HG03565 (cell line): ENCODE measurements at regions not wholly inside any gene's neighbourhood (a gene's known extent, or its start where the extent isn't known, plus 50 kb on each side); places are given as distances from the start of the nearest gene placed in this dataset.

Source experiments
- ATAC-seq: cut with Tn5 transposase; IDR thresholded peaks from one replicate; pipeline ENCODE4 v1.9.1; 2021; ENCODE audit warnings: mild to moderate bottlenecking, moderate library complexity; ENCODE audit not compliant: unreplicated experiment

- no peak for ATAC-seq
These were observed 355.4 kb upstream of the CPEB2 start for GRCh38 chr4:14646831-14647230.

- no peak for ATAC-seq
These were observed 352.2 kb upstream of the CPEB2 start for GRCh38 chr4:14650127-14650526.

DNA sequence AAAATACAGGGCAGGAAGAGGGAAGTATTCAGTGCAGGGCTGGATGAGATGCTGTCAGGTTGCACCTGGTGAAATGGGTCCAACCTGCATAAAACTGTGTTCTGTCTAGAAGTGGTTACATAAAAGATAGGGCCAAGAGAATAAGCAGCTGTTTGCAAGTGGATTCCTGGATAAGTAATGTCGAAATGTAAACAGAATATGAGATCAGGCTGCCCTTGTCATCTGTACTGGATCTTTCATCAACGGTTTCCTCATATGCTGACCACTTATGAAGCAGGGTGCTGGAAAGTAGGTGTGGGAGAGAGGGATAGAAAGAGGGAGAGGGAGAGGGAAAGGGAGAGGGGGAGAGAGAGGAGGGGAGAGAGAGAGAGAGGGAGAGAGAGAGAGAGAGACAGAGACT is 349.8 kb upstream of the CPEB2 start:
- ATAC-seq, result no peak

DNA sequence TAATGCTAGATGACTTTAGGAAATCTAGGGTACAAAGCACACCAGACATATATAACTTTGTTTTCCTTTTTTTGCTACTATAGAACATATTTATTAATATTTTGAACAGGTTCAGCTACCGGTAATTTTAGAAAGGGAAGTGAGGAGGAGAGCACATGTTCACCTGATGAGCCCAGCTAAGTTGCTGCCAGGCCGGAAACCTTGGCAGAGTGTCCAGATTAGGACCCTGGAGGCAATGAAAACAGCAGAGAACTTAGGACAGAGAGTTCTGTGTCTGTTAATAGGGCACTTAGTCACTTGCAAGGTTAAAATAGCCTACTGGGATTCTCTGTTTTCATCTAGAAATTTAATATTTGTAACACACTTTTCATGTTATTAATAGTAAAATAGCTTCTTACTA is 348.9 kb upstream of the CPEB2 start:
- ATAC-seq, result no peak

DNA sequence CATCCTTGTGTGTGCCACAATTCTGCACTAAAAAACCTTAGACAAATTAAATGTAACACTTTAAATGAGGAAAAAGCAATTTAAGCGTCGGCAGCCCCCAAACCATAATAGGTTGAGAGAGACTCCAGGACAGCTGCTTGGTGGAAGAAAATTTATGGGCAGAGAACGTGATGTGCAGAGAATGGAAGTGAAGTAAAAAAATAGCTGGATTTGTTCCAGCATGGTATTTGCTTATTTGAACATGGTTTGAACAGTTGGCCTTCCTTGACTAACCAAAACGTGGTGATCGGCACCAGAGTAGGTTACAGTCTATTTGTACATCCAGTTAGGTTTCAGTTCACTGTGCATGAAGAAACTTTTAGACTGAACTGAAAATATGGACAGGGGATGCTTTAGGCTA is 343.0 kb upstream of the CPEB2 start:
- ATAC-seq, result no peak

GRCh38 chr4:14667624-14668151 is 334.6 kb upstream of the CPEB2 start:
- ATAC-seq, result no peak

DNA sequence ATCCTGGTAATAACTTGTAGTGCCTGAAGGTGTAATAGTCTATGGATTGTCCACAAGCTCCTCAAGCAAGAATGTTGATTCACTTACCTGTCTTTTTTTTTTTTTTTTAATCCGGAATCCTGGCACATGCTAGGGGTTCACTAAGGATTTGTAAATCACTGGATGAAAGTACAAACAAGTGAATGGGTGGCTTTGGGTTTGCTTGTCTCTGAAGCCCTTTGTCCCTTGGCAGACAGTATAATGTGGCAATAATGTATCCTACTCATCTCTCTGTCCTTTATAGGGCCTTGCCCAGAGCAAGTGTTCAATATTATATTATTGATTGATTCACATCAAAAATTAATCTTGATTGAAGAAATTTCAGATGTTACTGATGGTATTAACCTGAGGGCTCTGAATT is 334.0 kb upstream of the CPEB2 start:
- ATAC-seq, result no peak

DNA sequence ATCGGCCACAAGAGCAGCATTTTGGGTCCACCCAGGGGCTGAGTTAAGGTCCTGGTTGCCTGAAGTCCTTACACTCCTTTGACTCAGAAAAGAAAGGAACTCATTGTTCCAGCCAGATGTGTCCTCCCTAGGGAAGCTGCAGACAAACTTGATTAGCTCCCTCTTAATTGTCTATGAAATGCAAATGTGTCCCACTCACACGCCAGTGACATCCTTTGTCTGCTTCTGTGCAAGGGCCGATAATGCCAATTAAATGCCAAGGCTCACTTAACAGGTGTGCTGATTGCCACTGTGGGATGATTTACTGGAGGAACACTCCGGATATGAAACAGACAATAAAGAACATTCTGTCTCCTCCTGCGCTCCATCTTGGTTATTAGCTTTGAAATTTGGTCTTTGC is 332.9 kb upstream of the CPEB2 start:
- no peak for ATAC-seq

DNA sequence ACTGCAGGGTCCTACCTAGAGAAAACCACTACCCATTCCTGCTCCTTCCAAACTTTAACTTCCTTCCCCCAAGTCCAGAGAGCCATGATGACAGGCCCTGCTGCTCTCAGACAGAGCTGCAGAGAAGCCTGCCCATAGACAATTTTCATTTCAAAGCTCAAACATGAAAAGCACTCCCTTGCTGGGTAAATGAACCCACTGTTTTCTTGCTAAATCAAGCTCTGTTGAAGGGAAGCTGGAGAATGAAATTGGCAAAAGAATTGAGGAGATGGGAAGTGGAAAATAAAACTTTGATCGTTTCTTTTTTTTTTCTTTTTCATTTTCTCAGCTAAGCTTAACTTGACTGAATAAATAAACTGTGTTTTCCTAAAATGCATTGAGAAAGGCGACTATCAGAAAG is 331.1 kb upstream of the CPEB2 start:
- ATAC-seq, result no peak

DNA sequence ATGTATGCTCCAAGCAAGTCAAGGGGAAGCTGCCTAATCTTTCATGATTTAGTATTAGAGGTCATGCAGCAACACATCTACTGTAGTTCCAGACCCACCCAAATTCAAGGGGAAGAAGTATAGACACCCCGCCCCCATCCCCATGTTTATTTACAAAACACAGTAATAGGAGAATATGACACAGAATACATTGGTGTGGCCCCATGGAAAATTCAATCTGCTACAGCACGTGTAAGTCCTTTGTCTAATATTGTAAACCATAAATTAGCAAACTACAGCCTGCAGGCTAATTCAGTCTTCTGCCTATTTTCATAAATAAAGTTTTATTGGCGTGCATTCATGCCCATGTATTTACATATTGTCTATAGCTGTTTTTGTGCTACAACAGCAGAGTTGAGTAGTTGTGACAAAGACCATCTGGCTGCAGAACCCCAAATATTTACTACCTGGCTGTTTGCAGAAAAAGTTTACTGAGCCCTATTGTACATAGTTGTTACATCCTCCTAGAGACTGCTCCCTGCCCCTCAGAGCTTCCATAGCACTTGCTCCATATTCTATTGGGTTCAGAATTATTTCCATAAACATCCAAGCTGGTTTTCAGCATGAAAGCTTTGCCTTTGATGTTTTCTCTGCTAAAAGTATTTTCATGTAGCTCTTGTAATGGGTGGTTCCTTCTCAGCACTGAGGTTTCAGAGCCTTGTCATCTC is 326.8 kb upstream of the CPEB2 start:
- no peak for ATAC-seq

DNA sequence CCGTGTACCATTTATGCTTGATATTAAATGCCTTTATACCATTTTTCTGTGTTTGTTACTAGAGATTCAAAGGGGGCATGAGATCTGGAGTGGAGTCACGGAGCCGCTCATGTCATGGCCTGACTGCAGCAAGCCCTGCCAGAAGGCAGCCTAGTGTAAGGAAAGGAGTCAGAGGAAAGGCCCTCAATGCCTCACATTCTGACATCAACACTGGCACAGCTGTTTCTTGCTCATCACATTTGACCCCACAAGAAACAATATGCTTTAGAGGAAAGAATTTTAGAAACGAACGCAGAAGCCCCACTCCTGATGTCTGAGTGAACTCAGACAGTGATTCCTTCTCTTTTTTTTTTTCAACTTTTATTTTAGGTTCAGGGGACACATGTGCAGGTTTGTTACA is 322.4 kb upstream of the CPEB2 start:
- ATAC-seq, result no peak

- no peak for ATAC-seq
These were observed 321.0 kb upstream of the CPEB2 start for GRCh38 chr4:14681330-14681729.

GRCh38 chr4:14693728-14694127 is 308.6 kb upstream of the CPEB2 start:
- no peak for ATAC-seq

DNA sequence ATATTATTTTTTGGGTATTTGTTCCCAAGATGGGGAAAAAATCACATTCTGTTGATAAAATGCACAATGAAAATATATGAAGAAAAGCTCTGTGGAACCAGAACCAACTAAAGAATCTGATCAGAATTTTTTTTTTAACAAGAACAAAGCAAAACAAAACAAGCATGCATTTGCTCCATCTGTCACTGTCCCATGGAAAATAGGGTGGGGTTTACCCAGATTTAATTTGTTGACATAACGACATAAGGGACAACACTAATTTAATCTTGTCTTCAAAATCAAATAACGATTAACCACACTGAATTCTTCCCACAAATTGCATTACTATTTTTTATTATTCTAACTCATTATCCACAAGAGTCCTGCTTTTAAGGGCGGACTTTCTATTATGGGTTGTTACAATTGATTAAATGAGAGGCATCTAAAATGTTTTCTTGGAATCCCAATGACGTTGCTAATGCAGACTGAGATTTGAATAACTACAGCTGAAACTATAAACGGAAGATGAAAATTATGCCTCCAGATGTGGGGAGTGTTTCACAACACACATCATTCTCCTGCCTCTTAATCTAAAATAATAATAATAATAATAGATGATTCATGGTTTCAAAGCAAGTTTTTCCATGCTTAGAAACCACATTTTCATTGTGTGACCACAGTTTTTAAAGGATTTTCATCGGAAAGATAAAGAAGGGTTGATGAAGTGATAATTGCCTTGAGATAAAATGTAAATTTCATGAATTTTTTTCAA is 307.0 kb upstream of the CPEB2 start:
- no peak for ATAC-seq

GRCh38 chr4:14700083-14700482 is 302.2 kb upstream of the CPEB2 start:
- ATAC-seq, result no peak

- no peak for ATAC-seq
These were observed 301.7 kb upstream of the CPEB2 start for GRCh38 chr4:14700544-14700943.

- ATAC-seq, result no peak
These were observed 300.9 kb upstream of the CPEB2 start for GRCh38 chr4:14701389-14701788.

- no peak for ATAC-seq
These were observed 300.4 kb upstream of the CPEB2 start for GRCh38 chr4:14701896-14702295.

DNA sequence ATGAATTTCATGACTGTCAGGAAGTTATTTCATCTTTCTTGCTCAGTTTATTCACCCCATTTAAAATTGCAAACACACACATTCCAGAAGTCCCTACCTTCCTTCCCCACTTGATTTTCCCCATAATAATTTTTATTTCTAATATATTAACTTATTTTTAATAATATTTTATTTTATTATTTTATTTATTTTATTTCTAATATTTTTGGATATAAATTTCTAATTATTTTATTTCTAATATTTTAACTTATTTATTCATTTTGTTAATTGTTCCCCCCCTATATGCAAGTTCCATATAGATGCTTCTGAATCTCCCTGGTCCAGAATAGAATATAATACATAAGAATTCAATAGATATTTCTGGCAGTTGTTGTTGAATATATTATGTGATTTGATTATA is 293.7 kb upstream of the CPEB2 start:
- no peak for ATAC-seq

DNA sequence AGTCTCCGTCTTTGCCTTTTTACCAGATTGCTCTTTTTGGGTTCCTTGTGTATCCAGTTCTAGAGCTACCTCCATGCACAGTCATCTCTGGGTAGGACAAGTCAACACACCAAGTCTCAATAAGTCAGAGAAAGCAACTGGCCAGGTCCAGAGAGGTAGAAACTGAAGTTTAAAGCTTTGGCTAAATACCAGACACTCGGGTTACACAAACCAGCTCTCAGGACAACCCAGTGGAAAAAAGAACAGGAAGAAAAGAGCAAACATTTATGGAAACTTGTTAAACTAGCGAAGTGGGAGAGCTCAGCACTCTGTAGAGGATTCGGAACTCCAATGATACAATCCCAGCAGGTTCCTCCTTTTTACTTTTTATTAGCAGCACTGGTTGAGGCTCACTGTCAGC is 291.0 kb upstream of the CPEB2 start:
- no peak for ATAC-seq

DNA sequence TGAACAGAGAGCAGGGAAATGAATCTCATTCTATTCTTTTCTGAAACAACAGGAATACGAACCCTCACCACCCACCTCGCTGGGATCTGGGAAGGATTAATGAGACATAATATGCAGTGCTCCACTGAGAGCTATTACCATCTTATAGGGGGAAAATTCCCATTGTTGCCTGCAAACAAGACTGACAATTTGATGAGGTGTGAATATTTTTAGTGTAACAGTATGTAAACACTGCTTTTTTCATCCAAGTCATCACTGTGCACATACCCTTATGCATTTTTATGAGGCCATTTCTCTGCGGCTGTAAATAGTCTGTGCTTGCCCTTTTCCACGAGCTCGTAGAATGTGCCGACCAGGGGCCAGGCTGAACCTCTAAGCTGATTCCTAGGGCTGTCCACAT is 285.6 kb upstream of the CPEB2 start:
- no peak for ATAC-seq

DNA sequence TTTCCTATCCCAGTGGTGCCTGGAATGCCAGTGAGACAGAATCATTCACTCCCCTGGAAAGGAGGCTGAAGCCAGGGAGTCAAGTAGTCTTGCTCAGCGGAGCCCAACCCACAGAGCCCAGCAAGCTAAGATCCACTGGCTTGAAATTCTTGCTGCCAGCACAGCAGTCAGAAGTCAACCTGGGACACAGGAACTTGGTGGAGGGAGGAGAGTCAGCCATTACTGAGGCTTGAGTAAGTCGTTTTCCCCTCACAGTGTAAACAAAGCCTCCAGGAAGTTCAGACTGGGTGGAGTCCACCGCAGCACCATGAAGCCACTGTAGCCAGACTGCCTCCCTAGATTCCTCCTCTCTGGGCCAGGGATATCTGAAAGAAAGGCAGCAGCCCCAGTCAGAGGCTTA is 283.2 kb upstream of the CPEB2 start:
- ATAC-seq, result no peak
